ENCODE measurements at regions not wholly inside any gene's neighbourhood (a gene's known extent, or its start where the extent isn't known, plus 50 kb on each side); places are given as distances from the start of the nearest gene placed in this dataset.

- Mint-ChIP-seq H3K9me3 (peaks cover 19% of the 10 kb centered on the region), H3K36me3 (ENCODE audit: low read depth) (no peaks in the 10 kb centered on the region), H3K4me3 (no peak overlapping the region), H3K4me1 (peaks cover 4% of the 10 kb centered on the region), H3K27me3 (ENCODE audit: low read depth) (peaks cover 8% of the 10 kb centered on the region), H3K27ac (no peak overlapping the region)
- TF ChIP-seq CTCF (IDR thresholded peaks at IDR 0.05; ENCODE audit: unreplicated experiment in 3 of 3), result no peak
Measured at GRCh38 chr10:3442451-3442990, 269.9 kb upstream of the PITRM1 start.

GRCh38 chr10:3439183-3439582 lies 266.6 kb upstream of the PITRM1 start:
- Mint-ChIP-seq H3K27me3 (ENCODE audit: low read depth) (no peaks in the 10 kb centered on the region), H3K36me3 (ENCODE audit: low read depth) (no peaks in the 10 kb centered on the region), H3K9me3 (peaks cover 17% of the 10 kb centered on the region), H3K4me3 (no peak overlapping the region), H3K4me1 (peaks cover 11% of the 10 kb centered on the region), H3K27ac (no peak overlapping the region)
- TF ChIP-seq CTCF (IDR thresholded peaks at IDR 0.05; ENCODE audit: unreplicated experiment in 3 of 3), result no peak

DNA sequence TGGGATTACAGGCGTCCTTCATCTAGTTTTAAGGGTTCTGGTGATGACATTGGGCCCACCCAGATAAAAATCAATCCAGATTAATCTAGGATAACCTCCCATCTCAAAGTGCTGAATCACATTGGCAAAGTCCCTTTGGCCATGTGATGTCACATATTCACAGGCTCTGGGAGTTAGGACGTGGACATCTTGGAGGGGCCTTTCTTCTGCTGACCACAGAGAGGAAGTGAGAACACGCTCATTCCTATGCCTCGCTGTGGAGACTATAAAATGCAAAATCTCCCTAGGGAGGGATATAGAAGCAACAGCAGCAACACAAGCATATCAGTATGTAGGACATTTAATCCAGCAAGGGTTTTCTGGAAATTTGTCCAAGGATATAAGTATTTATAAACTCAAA lies 266.0 kb upstream of the PITRM1 start:
- Mint-ChIP-seq H3K27me3 (ENCODE audit: low read depth) (no peaks in the 10 kb centered on the region), H3K4me3 (no peak overlapping the region)
- no peak for TF ChIP-seq CTCF (IDR thresholded peaks at IDR 0.05; ENCODE audit: unreplicated experiment in 3 of 3)

DNA sequence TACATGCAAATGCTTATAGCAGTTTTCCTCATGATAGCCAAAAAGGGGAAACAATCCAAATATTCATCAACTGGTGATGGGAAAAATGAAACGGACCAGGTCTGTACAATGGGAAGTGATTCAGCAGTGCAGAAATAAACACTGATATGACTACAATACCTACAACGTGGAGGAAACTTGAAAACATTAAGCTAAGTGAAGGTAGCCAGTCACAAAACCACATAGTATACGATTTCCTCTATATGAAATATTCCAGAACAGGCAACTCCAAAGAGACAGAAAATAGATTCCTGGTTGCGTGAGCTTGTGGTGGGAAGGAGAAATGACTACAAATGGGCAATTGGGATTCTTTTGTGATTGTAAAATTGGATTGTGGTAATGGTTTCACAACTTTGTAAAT lies 263.1 kb upstream of the PITRM1 start:
- Mint-ChIP-seq H3K36me3 (ENCODE audit: low read depth) (peaks cover 4% of the 10 kb centered on the region), H3K27ac (no peak overlapping the region), H3K4me1 (peaks cover 17% of the 10 kb centered on the region), H3K4me3 (no peak overlapping the region), H3K27me3 (ENCODE audit: low read depth) (no peaks in the 10 kb centered on the region), H3K9me3 (peaks cover 12% of the 10 kb centered on the region)
- TF ChIP-seq CTCF (IDR thresholded peaks at IDR 0.05; ENCODE audit: unreplicated experiment in 3 of 3), result no peak

More for the DNA sequence above, 266.0 kb upstream of the PITRM1 start:
- peaks cover 11% of the 10 kb centered on the region for H3K4me1 Mint-ChIP-seq
- no peaks in the 10 kb centered on the region for H3K36me3 Mint-ChIP-seq (ENCODE audit: low read depth)
- H3K9me3 Mint-ChIP-seq, result peaks cover 17% of the 10 kb centered on the region
- H3K27ac Mint-ChIP-seq, result no peak overlapping the region

GRCh38 chr10:3433988-3434387 lies 261.4 kb upstream of the PITRM1 start:
- H3K9me3 Mint-ChIP-seq, result peaks cover 5% of the 10 kb centered on the region
- no peak for TF ChIP-seq CTCF (IDR thresholded peaks at IDR 0.05; ENCODE audit: unreplicated experiment in 3 of 3)
- H3K4me1 Mint-ChIP-seq, result peaks cover 31% of the 10 kb centered on the region
- H3K4me3 Mint-ChIP-seq, result no peak overlapping the region
- no peak overlapping the region for H3K27ac Mint-ChIP-seq
- peaks cover 4% of the 10 kb centered on the region for H3K36me3 Mint-ChIP-seq (ENCODE audit: low read depth)
- H3K27me3 Mint-ChIP-seq (ENCODE audit: low read depth), result no peaks in the 10 kb centered on the region

DNA sequence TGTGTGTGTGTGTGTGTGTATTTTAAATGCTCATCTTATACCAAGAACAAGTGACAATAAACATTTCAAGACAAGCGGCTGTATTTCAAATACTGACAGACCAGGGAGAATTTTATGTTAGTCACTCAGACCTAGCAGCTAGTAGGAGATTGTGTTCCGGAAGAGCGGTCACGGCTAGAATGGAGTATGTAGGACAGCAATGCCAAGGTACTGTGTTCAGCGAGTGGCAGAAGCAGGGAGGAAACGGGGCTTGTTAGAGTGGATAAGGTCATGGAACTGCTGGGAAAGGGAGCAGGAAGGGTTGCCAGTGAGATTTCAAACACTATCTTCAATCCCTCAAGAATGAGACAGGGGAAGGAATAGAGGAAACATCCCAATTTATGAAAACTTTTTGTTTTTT lies 260.5 kb upstream of the PITRM1 start:
- Mint-ChIP-seq H3K36me3 (ENCODE audit: low read depth) (peaks cover 4% of the 10 kb centered on the region), H3K4me3 (no peak overlapping the region), H3K4me1 (peaks cover 34% of the 10 kb centered on the region), H3K9me3 (peaks cover 5% of the 10 kb centered on the region), H3K27me3 (ENCODE audit: low read depth) (no peaks in the 10 kb centered on the region), H3K27ac (no peak overlapping the region)
- TF ChIP-seq CTCF (IDR thresholded peaks at IDR 0.05; ENCODE audit: unreplicated experiment in 3 of 3), result no peak
